Type B pancreatic cell (in vitro differentiated cells): ENCODE measurements at regions not wholly inside any gene's neighbourhood (a gene's known extent, or its start where the extent isn't known, plus 50 kb on each side); places are given as distances from the start of the nearest gene placed in this dataset.

ENCODE experiments used
- DNase-seq: peaks from one replicate; pipeline ENCODE4 v3.0.0; 2021; ENCODE audit warnings: mixed read lengths; ENCODE audit not compliant: unreplicated experiment; ENCODE audit errors: extremely low spot score
- H3K27ac Mint-ChIP-seq: 2 replicates; pipeline ENCODE4 v1.8.0; 2021; ENCODE audit warnings: mild to moderate bottlenecking, mixed read lengths
- H3K27me3 Mint-ChIP-seq: 2 replicates; pipeline ENCODE4 v1.8.0; 2021; ENCODE audit warnings: mixed read lengths
- H3K36me3 Mint-ChIP-seq: 2 replicates; pipeline ENCODE4 v1.8.0; 2021; ENCODE audit warnings: mixed read lengths
- H3K4me1 Mint-ChIP-seq: one replicate; pipeline ENCODE4 v1.8.0; 2021; ENCODE audit warnings: mixed read lengths; ENCODE audit not compliant: unreplicated experiment
- H3K4me3 Mint-ChIP-seq: 2 replicates; pipeline ENCODE4 v1.8.0; 2021; ENCODE audit warnings: mild to moderate bottlenecking, mixed read lengths
- H3K9me3 Mint-ChIP-seq: 2 replicates; pipeline ENCODE4 v1.8.0; 2021; ENCODE audit warnings: mixed read lengths
- CTCF ChIP-seq: fragments of 200-600 bp; sonication (generic); conservative IDR thresholded peaks from 2 replicates; pipeline ENCODE4 v1.5.0; 2021; ENCODE audit warnings: antibody characterized with exemption, mild to moderate bottlenecking

DNA sequence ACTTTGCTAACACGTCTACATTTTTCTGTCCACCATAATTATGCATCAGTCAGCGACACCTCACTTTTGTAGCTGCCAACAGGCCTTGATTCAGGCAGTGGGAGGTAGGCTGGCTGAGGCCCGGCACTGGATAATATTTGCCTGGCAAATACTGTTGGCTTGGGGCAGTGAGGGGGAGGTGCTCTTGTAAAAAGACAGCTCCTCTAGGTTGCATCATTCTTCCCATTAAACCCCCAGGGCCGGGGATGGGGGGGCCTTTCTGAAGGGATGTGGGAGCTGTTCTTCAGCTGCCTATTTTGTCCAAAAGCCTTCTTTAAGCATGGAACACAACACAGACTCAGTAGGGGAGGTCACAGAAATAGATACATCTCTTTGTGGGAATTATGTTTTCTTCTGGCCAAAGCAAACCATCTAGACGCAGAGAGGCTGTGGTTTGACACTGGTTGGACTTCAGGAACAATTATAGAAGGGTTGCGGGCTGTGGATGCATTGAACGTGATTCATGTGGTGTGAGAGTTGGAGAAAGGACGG, 338.3 kb upstream of the NT5E start:
- Mint-ChIP-seq H3K4me1 (no peaks in the 10 kb centered on the region), H3K4me3 (no peak overlapping the region), H3K9me3 (no peaks in the 10 kb centered on the region), H3K27me3 (no peaks in the 10 kb centered on the region), H3K27ac (no peak overlapping the region), H3K36me3 (no peaks in the 10 kb centered on the region)
- no peak for DNase-seq
- no peak for TF ChIP-seq CTCF

GRCh38 chr6:85110943-85111342, 338.9 kb upstream of the NT5E start:
- no peak overlapping the region for H3K27ac Mint-ChIP-seq
- H3K36me3 Mint-ChIP-seq = no peaks in the 10 kb centered on the region
- no peaks in the 10 kb centered on the region for H3K27me3 Mint-ChIP-seq
- H3K9me3 Mint-ChIP-seq = no peaks in the 10 kb centered on the region
- no peak for DNase-seq
- H3K4me1 Mint-ChIP-seq = no peaks in the 10 kb centered on the region
- H3K4me3 Mint-ChIP-seq = no peak overlapping the region
- no peak for TF ChIP-seq CTCF

DNA sequence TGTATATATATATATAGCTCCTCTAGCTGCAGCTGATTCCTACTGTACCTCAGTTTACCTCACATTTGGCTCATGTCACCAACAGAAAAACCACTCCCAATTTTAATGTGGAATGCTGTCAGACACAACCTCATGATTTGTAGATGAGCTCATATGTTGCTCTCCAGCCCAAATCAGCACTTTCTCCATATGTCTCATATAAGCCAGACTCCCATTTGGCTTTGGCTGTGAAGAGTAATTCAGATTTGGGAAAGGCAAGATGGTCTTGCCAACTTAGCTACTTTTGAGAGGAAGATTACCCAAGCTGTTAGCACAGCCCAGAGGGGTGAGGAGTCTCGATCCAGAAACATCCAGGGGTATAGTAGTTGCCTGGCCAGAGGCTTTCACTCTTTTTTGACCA, 342.2 kb upstream of the NT5E start:
- no peak overlapping the region for H3K27ac Mint-ChIP-seq

DNA sequence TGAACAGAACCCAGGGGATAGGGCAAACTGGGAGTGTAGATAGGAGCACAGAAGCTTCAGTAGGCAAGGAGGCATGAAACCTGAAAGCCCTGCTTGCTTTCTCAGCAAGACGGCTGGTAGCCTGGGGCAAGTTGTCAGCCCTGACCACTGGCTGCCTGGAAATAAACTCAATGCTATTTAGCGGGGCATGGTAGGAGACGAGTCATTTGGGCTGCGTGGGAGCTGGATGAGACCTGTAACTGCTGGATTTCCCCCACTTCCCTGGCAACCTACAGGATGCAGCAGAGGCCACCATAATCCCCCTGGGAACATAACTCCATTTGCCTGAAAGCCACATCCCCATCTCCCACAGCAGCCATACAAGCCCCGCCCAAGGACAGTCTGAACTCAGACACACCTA, 332.6 kb upstream of the TBX18 start:
- no peak overlapping the region for H3K4me3 Mint-ChIP-seq
- TF ChIP-seq CTCF = no peak
- H3K4me1 Mint-ChIP-seq = no peaks in the 10 kb centered on the region
- peaks cover 18% of the 10 kb centered on the region for H3K9me3 Mint-ChIP-seq
- DNase-seq = no peak
- H3K36me3 Mint-ChIP-seq = no peaks in the 10 kb centered on the region
- H3K27me3 Mint-ChIP-seq = peaks cover 4% of the 10 kb centered on the region
- H3K27ac Mint-ChIP-seq = no peak overlapping the region

More for the DNA sequence above, 342.2 kb upstream of the NT5E start:
- no peak for TF ChIP-seq CTCF
- Mint-ChIP-seq H3K9me3 (no peaks in the 10 kb centered on the region), H3K36me3 (no peaks in the 10 kb centered on the region), H3K4me1 (no peaks in the 10 kb centered on the region), H3K27me3 (no peaks in the 10 kb centered on the region), H3K4me3 (no peak overlapping the region)
- no peak for DNase-seq

GRCh38 chr6:85092226-85092625, 327.8 kb upstream of the TBX18 start:
- H3K36me3 Mint-ChIP-seq = no peaks in the 10 kb centered on the region
- H3K27me3 Mint-ChIP-seq = peaks cover 4% of the 10 kb centered on the region
- no peak for DNase-seq
- no peak overlapping the region for H3K27ac Mint-ChIP-seq
- H3K4me1 Mint-ChIP-seq = no peaks in the 10 kb centered on the region
- H3K9me3 Mint-ChIP-seq = peaks cover 11% of the 10 kb centered on the region
- no peak overlapping the region for H3K4me3 Mint-ChIP-seq
- no peak for TF ChIP-seq CTCF

GRCh38 chr6:85089255-85089654, 324.9 kb upstream of the TBX18 start:
- no peaks in the 10 kb centered on the region for H3K36me3 Mint-ChIP-seq
- no peak overlapping the region for H3K4me3 Mint-ChIP-seq
- H3K9me3 Mint-ChIP-seq = peaks cover 5% of the 10 kb centered on the region

More at GRCh38 chr6:85089255-85089654, 324.9 kb upstream of the TBX18 start:
- DNase-seq = no peak
- Mint-ChIP-seq H3K27ac (no peak overlapping the region), H3K4me1 (no peaks in the 10 kb centered on the region), H3K27me3 (no peaks in the 10 kb centered on the region)
- TF ChIP-seq CTCF = no peak
